Keratinocyte (primary cell): ENCODE measurements at regions not wholly inside any gene's neighbourhood (a gene's known extent, or its start where the extent isn't known, plus 50 kb on each side); places are given as distances from the start of the nearest gene placed in this dataset.

Source experiments
- DNase-seq: peaks from one replicate; pipeline ENCODE4 v3.0.0-alpha.2; 2011; ENCODE audit warnings: low read depth, missing footprints, low spot score
- FAIRE-seq: peaks from 2 replicates; lab custom pipeline; 2011; peaks lifted over from hg19 to GRCh38; lab: Jason Lieb, UNC
- H2AFZ ChIP-seq: 2 replicates; pipeline ENCODE4 v1.6.0; 2012; ENCODE audit warnings: low read length, control low read depth, inconsistent platforms; ENCODE audit not compliant: control insufficient read depth
- H3K27ac ChIP-seq: 2 replicates; pipeline ENCODE4 v1.5.1; 2011; ENCODE audit warnings: low read length; ENCODE audit not compliant: control insufficient read depth, insufficient read depth
- H3K27me3 ChIP-seq: 3 replicates; pipeline ENCODE4 v1.6.0; 2011; ENCODE audit warnings: low read length; ENCODE audit not compliant: control insufficient read depth, insufficient read depth; ENCODE audit errors: extremely low read depth
- H3K36me3 ChIP-seq, 2 experiments: 2 replicates in 1 of 2; 3 replicates in 1 of 2; pipeline ENCODE4 v1.5.1; 2011; ENCODE audit warnings: low read length in 2 of 2, mild to moderate bottlenecking in 1 of 2; ENCODE audit not compliant: control insufficient read depth in 2 of 2, insufficient read depth in 2 of 2; ENCODE audit errors: extremely low read depth in 1 of 2
- H3K4me1 ChIP-seq: 3 replicates; pipeline ENCODE4 v1.5.1; 2011; ENCODE audit warnings: low read length; ENCODE audit not compliant: control insufficient read depth, insufficient read depth; ENCODE audit errors: extremely low read depth
- H3K4me2 ChIP-seq: 3 replicates; pipeline ENCODE4 v1.6.0; 2011; ENCODE audit warnings: low read depth, low read length; ENCODE audit not compliant: control insufficient read depth, insufficient read depth; ENCODE audit errors: extremely low read depth
- H3K4me3 ChIP-seq, 3 experiments: fragments of 200-600 bp in 1 of 3; sonication (generic) in 1 of 3; 2 replicates in 2 of 3; 3 replicates in 1 of 3; pipeline ENCODE4 v1.5.1; 2011 to 2016; ENCODE audit warnings: low read length in 3 of 3, mild to moderate bottlenecking in 3 of 3, control low read depth in 2 of 3, inconsistent platforms in 1 of 3, low read depth in 1 of 3, mixed read lengths in 1 of 3, mixed run types in 1 of 3, moderate library complexity in 1 of 3; ENCODE audit not compliant: control insufficient read depth in 2 of 3, insufficient read depth in 2 of 3; ENCODE audit errors: extremely low read depth in 1 of 3
- H3K79me2 ChIP-seq: 2 replicates; pipeline ENCODE4 v1.6.0; 2012; ENCODE audit warnings: low read length; ENCODE audit not compliant: control insufficient read depth, insufficient read depth
- H3K9ac ChIP-seq: 3 replicates; pipeline ENCODE4 v1.6.0; 2011; ENCODE audit warnings: low read length; ENCODE audit not compliant: control insufficient read depth, insufficient read depth; ENCODE audit errors: extremely low read depth
- H3K9me1 ChIP-seq: 3 replicates; pipeline ENCODE4 v1.6.0; 2011; ENCODE audit warnings: low read length; ENCODE audit not compliant: control insufficient read depth, insufficient read depth; ENCODE audit errors: extremely low read depth
- H3K9me3 ChIP-seq: 2 replicates; pipeline ENCODE4 v1.5.1; 2012; ENCODE audit warnings: low read depth, low read length; ENCODE audit not compliant: control insufficient read depth
- H4K20me1 ChIP-seq: 3 replicates; pipeline ENCODE4 v1.6.0; 2011; ENCODE audit warnings: low read length; ENCODE audit not compliant: control insufficient read depth, insufficient read depth; ENCODE audit errors: extremely low read depth
- EZH2 ChIP-seq: IDR thresholded peaks from one replicate; pipeline ENCODE4 v1.6.1; 2012; ENCODE audit warnings: inconsistent platforms, mild to moderate bottlenecking, low read length, moderate library complexity
- dilution Hi-C: fragments of 300-500 bp; cut with MboI; formaldehyde crosslinking; loops from one replicate; pipeline ENCODE4 v1.7.0; 2020; ENCODE audit warnings: low sequenced_read_pairs; ENCODE audit not compliant: extremely low pct_ligation_motif_present
- TF ChIP-seq, protein P1 (sequence below), 3 experiments: IDR thresholded peaks in 1 of 3; conservative IDR thresholded peaks in 1 of 3; optimal IDR thresholded peaks in 1 of 3; 2 replicates in 2 of 3; 3 replicates in 1 of 3; pipeline versions ENCODE3 to v1.5.1; 2011; ENCODE audit warnings: low read length in 3 of 3, mild to moderate bottlenecking in 3 of 3, moderate library complexity in 2 of 3, control low read depth in 1 of 3, inconsistent platforms in 1 of 3; ENCODE audit not compliant: insufficient read depth in 2 of 3; ENCODE audit errors: extremely low read depth in 1 of 3

DNA sequence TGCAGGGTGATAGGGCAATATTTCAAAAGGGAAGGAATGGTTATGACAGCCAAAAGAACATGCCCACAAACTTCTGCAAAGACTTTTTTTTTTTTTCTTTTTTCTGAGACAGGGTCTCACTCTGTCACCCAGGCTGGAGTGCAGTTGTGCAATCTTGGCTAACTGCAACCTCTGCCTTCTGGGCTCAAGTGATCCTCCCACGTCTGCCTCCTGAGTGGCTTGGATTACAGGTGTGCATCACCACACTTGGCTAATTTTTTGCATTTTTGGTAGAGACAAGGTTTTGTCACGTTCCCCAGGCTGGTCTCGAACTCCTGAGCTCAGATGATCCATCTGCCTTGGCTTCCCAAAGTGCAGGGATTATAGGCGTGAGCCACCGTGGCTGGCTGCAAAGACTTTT is 117.6 kb upstream of the ADGRF1 start:
- no peak overlapping the region for H2AFZ ChIP-seq
- no peaks in the 10 kb centered on the region for H3K9me3 ChIP-seq
- no peak overlapping the region for H3K9ac ChIP-seq
- H3K4me3 ChIP-seq: no peak overlapping the region
- TF ChIP-seq, protein P1, sequence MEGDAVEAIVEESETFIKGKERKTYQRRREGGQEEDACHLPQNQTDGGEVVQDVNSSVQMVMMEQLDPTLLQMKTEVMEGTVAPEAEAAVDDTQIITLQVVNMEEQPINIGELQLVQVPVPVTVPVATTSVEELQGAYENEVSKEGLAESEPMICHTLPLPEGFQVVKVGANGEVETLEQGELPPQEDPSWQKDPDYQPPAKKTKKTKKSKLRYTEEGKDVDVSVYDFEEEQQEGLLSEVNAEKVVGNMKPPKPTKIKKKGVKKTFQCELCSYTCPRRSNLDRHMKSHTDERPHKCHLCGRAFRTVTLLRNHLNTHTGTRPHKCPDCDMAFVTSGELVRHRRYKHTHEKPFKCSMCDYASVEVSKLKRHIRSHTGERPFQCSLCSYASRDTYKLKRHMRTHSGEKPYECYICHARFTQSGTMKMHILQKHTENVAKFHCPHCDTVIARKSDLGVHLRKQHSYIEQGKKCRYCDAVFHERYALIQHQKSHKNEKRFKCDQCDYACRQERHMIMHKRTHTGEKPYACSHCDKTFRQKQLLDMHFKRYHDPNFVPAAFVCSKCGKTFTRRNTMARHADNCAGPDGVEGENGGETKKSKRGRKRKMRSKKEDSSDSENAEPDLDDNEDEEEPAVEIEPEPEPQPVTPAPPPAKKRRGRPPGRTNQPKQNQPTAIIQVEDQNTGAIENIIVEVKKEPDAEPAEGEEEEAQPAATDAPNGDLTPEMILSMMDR (optimal IDR thresholded peaks at IDR 0.05 in 1 of 3, IDR thresholded peaks at IDR 0.05 in 1 of 3, conservative IDR thresholded peaks at IDR 0.05 in 1 of 3; ENCODE audit: extremely low read depth in 1 of 3, insufficient read depth in 2 of 3, low read length in 3 of 3): no peak
- no peak for TF ChIP-seq EZH2
- H3K36me3 ChIP-seq: no peaks in the 10 kb centered on the region
- H3K9me1 ChIP-seq: no peaks in the 10 kb centered on the region
- H3K4me2 ChIP-seq: no peak overlapping the region
- H3K27ac ChIP-seq: no peak overlapping the region
- H4K20me1 ChIP-seq: no peaks in the 10 kb centered on the region
- dilution Hi-C loops: no loop called here
- no peaks in the 10 kb centered on the region for H3K27me3 ChIP-seq
- H3K79me2 ChIP-seq: no peaks in the 10 kb centered on the region
- FAIRE-seq (no peak), DNase-seq (no peak)
- peaks cover 24% of the 10 kb centered on the region for H3K4me1 ChIP-seq

DNA sequence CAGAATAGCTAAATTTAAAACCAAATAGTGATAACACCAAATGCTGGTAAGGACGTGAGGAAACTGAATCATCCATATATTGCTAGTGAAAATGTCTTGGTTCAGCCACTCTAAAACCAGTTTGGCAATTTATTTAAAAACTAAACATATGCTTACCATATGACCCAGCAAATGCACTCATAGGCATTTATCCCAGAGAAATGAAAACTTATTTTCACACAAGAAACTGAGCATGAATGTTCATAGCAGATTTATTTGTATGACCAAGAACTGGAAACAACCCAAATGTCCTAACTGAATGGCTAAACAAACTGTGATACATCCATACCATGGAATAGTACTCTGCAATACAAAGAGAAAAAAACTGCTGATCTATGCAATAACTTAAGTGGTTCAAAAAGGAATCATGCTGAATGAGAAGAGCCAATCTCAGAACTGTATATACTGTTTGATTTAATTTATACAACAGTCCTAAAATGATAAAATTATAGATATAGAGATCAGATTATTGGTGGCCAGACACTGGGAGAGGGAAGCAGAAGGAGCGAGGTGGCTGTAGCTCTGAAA is 115.6 kb upstream of the ADGRF1 start:
- FAIRE-seq: no peak
- H3K4me1 ChIP-seq: peaks cover 20% of the 10 kb centered on the region
- dilution Hi-C loops: no loop called here

More for the DNA sequence above, 115.6 kb upstream of the ADGRF1 start:
- Histone ChIP-seq H3K9me1 (no peaks in the 10 kb centered on the region), H3K27me3 (no peaks in the 10 kb centered on the region), H3K9me3 (no peaks in the 10 kb centered on the region), H3K9ac (no peak overlapping the region), H3K79me2 (no peaks in the 10 kb centered on the region), H4K20me1 (no peaks in the 10 kb centered on the region), H2AFZ (no peak overlapping the region), H3K27ac (no peak overlapping the region), H3K4me3 (no peak overlapping the region), H3K36me3 (no peaks in the 10 kb centered on the region), H3K4me2 (no peak overlapping the region)
- DNase-seq: no peak
- TF ChIP-seq, protein P1 (optimal IDR thresholded peaks at IDR 0.05 in 1 of 3, IDR thresholded peaks at IDR 0.05 in 1 of 3, conservative IDR thresholded peaks at IDR 0.05 in 1 of 3; ENCODE audit: extremely low read depth in 1 of 3, insufficient read depth in 2 of 3, low read length in 3 of 3): no peak
- TF ChIP-seq EZH2: no peak
